ENCODE measurements at regions not wholly inside any gene's neighbourhood (a gene's known extent, or its start where the extent isn't known, plus 50 kb on each side); places are given as distances from the start of the nearest gene placed in this dataset.

GRCh38 chr22:48218889-48219420 lies 1456.5 kb downstream of the TBC1D22A start:
- Histone ChIP-seq H3K27ac (replicated peaks) (no peak overlapping the region), H3K4me3 (replicated peaks; ENCODE audit: insufficient read depth, low read length) (no peak overlapping the region), H3K27me3 (ENCODE audit: insufficient read depth, poor library complexity, severe bottlenecking) (no peaks in the 10 kb centered on the region)
- no peak for DNase-seq (ENCODE audit: low read depth in 1 of 2, low spot score in 1 of 2)
- TF ChIP-seq REST (IDR thresholded peaks at IDR 0.05; ENCODE audit: insufficient replicate concordance, low read depth) (no peak), SPI1 (IDR thresholded peaks at IDR 0.05; ENCODE audit: borderline replicate concordance, low read depth) (no peak), GABPA (IDR thresholded peaks at IDR 0.05; ENCODE audit: low read depth) (no peak), CTCF (IDR thresholded peaks at IDR 0.05; ENCODE audit: insufficient read depth, low read length) (no peak), POLR2AphosphoS5 (IDR thresholded peaks at IDR 0.05; ENCODE audit: low read depth) (no peak)

GRCh38 chr22:48217596-48217995 lies 1455.1 kb downstream of the TBC1D22A start:
- TF ChIP-seq GABPA (IDR thresholded peaks at IDR 0.05; ENCODE audit: low read depth) (no peak), SPI1 (IDR thresholded peaks at IDR 0.05; ENCODE audit: borderline replicate concordance, low read depth) (no peak), POLR2AphosphoS5 (IDR thresholded peaks at IDR 0.05; ENCODE audit: low read depth) (no peak), REST (IDR thresholded peaks at IDR 0.05; ENCODE audit: insufficient replicate concordance, low read depth) (no peak), CTCF (IDR thresholded peaks at IDR 0.05; ENCODE audit: insufficient read depth, low read length) (no peak)
- no peak for DNase-seq (ENCODE audit: low read depth in 1 of 2, low spot score in 1 of 2)
- Histone ChIP-seq H3K27ac (replicated peaks) (no peak overlapping the region), H3K4me3 (replicated peaks; ENCODE audit: insufficient read depth, low read length) (no peak overlapping the region), H3K27me3 (ENCODE audit: insufficient read depth, poor library complexity, severe bottlenecking) (no peaks in the 10 kb centered on the region)

- Histone ChIP-seq H3K27ac (replicated peaks) (no peak overlapping the region), H3K27me3 (ENCODE audit: insufficient read depth, poor library complexity, severe bottlenecking) (no peaks in the 10 kb centered on the region), H3K4me3 (replicated peaks; ENCODE audit: insufficient read depth, low read length) (no peak overlapping the region)
- TF ChIP-seq REST (IDR thresholded peaks at IDR 0.05; ENCODE audit: insufficient replicate concordance, low read depth) (no peak), POLR2AphosphoS5 (IDR thresholded peaks at IDR 0.05; ENCODE audit: low read depth) (no peak), CTCF (IDR thresholded peaks at IDR 0.05; ENCODE audit: insufficient read depth, low read length) (no peak), GABPA (IDR thresholded peaks at IDR 0.05; ENCODE audit: low read depth) (no peak), SPI1 (IDR thresholded peaks at IDR 0.05; ENCODE audit: borderline replicate concordance, low read depth) (no peak)
- no peak for DNase-seq (ENCODE audit: low read depth in 1 of 2, low spot score in 1 of 2)
Observed at GRCh38 chr22:48212727-48213126, 1450.3 kb downstream of the TBC1D22A start.

Data from HL-60 (cell line).